GM12801 (cell line): ENCODE measurements at regions not wholly inside any gene's neighbourhood (a gene's known extent, or its start where the extent isn't known, plus 50 kb on each side); places are given as distances from the start of the nearest gene placed in this dataset.

Experiments
- TF ChIP-seq, protein P1 (sequence below): IDR thresholded peaks from one replicate; pipeline ENCODE4 v1.5.1; 2011; ENCODE audit warnings: control low read depth; ENCODE audit not compliant: insufficient read length; ENCODE audit errors: extremely low read depth

GRCh38 chr4:81905971-81906370 is 434.3 kb upstream of the RASGEF1B start:
- TF ChIP-seq, protein P1, sequence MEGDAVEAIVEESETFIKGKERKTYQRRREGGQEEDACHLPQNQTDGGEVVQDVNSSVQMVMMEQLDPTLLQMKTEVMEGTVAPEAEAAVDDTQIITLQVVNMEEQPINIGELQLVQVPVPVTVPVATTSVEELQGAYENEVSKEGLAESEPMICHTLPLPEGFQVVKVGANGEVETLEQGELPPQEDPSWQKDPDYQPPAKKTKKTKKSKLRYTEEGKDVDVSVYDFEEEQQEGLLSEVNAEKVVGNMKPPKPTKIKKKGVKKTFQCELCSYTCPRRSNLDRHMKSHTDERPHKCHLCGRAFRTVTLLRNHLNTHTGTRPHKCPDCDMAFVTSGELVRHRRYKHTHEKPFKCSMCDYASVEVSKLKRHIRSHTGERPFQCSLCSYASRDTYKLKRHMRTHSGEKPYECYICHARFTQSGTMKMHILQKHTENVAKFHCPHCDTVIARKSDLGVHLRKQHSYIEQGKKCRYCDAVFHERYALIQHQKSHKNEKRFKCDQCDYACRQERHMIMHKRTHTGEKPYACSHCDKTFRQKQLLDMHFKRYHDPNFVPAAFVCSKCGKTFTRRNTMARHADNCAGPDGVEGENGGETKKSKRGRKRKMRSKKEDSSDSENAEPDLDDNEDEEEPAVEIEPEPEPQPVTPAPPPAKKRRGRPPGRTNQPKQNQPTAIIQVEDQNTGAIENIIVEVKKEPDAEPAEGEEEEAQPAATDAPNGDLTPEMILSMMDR: no peak

DNA sequence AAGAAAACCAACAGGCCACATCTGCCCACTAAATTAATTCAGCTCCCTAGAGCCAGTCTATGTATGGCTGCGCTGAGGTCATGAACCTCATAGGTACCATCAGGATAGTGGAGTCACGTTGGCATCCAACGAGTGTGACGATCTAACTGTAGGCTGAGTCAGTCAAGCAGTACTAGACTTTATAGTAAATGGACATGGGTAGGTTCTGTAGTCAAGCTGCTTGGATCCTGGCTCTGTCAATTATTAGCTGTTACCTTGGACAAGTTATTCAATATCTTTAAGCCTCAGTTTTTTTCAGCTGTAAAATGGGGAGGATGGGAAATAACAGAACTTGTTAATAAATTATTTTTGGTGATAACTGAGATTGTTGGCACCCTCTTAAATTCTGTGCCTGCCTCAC is 432.4 kb upstream of the RASGEF1B start:
- TF ChIP-seq, protein P1: no peak

GRCh38 chr4:81903212-81903611 is 431.5 kb upstream of the RASGEF1B start:
- TF ChIP-seq, protein P1: no peak

DNA sequence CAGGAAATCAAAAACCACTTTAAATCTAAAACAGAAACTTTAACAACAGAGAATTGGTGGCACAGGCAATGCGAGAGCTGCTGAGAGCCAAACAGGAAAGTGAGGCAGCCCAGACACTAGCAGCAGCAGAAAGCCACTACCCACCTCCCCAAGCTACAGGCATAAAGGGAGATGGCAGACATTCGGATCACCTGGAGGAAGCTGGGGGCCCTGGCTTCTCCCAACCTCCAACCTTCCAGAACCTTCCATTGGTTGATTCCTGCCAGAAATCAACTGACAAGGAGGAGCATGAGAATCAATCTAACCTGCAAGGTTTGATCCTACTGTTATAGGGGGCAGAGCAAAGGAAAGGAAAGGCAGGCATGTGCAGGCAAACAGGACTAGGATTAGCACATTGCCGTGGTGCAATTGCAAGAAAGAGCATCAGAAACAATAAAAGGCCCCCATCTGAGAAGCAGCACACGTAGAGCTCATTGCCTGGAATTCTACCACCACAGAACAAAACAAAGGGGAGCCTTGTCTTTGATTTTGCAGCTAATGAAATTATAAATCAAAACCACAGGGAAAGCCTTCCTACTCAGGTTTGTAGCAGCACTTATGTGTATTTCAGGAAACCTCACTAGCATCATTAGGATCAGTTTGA is 427.3 kb upstream of the RASGEF1B start:
- TF ChIP-seq, protein P1: no peak

GRCh38 chr4:81896936-81897335 is 425.2 kb upstream of the RASGEF1B start:
- TF ChIP-seq, protein P1: no peak

DNA sequence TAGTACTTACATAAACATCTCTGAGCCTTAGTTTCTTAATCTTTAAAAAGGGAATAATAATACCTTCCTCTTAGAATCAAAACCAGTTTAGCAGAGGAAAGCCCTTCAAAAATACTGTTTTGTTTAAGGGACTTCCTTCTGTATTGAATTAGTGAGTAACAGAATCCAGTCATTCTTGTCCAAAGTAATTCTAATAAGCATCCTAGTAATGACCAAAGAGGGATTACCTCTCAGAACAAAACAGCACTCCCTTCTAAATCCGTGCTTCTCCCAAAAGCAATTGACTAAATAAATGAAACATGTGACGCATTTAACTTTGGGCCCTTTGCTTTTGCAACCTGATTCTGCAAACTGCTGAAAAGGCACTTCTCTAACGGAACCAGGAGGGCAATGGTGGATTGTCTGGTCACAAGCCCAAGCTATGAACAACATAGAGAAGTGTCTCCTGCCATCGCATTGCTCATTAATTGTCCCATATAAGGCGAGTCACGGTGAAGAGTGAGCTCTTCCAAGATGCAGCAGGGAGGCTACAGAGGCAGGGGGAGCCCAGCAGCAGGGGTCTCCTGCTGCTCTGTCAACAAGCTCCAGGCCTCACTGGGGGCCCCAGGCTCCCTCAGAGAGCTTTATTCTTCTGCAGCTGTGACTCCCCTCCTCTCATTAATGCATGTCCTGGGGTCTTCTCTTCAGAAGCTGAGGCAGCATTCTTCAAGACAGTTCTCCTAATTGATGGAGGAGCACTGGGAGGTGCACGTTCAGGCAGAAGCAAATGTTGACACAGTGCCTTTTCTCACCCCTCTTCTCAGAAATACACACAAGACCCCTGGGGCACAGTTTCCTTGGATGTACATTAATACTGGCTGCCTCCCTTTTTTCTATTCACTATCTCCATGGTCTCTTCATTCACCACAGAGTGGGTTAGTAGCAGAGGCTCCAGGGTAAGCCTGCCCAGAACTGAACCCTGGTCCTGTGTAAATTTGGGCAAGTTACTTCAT is 419.6 kb upstream of the RASGEF1B start:
- TF ChIP-seq, protein P1: no peak

DNA sequence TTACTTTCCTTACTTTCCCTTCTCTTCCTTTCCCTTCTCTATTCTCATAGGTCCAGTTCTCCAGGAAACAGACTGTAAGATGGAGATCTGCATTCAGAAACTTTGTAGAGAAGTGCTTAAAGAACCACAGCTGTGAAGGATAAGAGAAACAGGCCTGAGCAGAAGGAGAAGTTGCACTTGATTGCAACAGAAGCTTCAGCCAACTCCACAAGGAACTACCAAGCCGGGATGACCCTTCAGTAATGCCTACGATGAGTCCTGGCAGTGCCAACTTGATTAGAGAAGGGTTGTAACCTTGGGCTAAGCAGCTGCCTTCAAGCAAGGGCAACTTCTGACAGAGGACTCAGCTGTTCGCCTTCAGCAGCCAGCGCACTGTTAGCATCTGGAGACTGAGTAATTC is 413.3 kb upstream of the RASGEF1B start:
- TF ChIP-seq, protein P1: no peak
